ENCODE measurements at regions not wholly inside any gene's neighbourhood (a gene's known extent, or its start where the extent isn't known, plus 50 kb on each side); places are given as distances from the start of the nearest gene placed in this dataset.

GRCh38 chr5:100722657-100723056 lies 180.4 kb downstream of the ST8SIA4 start:
- TF ChIP-seq, protein P1, sequence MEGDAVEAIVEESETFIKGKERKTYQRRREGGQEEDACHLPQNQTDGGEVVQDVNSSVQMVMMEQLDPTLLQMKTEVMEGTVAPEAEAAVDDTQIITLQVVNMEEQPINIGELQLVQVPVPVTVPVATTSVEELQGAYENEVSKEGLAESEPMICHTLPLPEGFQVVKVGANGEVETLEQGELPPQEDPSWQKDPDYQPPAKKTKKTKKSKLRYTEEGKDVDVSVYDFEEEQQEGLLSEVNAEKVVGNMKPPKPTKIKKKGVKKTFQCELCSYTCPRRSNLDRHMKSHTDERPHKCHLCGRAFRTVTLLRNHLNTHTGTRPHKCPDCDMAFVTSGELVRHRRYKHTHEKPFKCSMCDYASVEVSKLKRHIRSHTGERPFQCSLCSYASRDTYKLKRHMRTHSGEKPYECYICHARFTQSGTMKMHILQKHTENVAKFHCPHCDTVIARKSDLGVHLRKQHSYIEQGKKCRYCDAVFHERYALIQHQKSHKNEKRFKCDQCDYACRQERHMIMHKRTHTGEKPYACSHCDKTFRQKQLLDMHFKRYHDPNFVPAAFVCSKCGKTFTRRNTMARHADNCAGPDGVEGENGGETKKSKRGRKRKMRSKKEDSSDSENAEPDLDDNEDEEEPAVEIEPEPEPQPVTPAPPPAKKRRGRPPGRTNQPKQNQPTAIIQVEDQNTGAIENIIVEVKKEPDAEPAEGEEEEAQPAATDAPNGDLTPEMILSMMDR (IDR thresholded peaks at IDR 0.05): no peak
- no peak for TF ChIP-seq REST (IDR thresholded peaks at IDR 0.05; ENCODE audit: insufficient read depth in 1 of 2, low read depth in 2 of 2, low read length in 1 of 2)
- no peak for TF ChIP-seq SIN3A (IDR thresholded peaks at IDR 0.05; ENCODE audit: borderline replicate concordance, insufficient read depth, low read depth, low read length)
